Colonic mucosa (tissue), 4 donors: ENCODE measurements at regions not wholly inside any gene's neighbourhood (a gene's known extent, or its start where the extent isn't known, plus 50 kb on each side); places are given as distances from the start of the nearest gene placed in this dataset.

Experiments
- DNase-seq: peaks from one replicate; pipeline ENCODE4 v3.0.0-alpha.2; 2020
- H3K27ac ChIP-seq: fragments of 200-600 bp; one replicate; pipeline ENCODE4 v1.8.0; 2021
- H3K27me3 ChIP-seq: fragments of 200-600 bp; one replicate; pipeline ENCODE4 v1.8.0; 2021
- H3K36me3 ChIP-seq: fragments of 200-600 bp; one replicate; pipeline ENCODE4 v1.8.0; 2021
- H3K4me1 ChIP-seq: fragments of 200-600 bp; one replicate; pipeline ENCODE4 v1.8.0; 2021; ENCODE audit warnings: mild to moderate bottlenecking
- H3K4me3 ChIP-seq: fragments of 200-600 bp; one replicate; pipeline ENCODE4 v1.8.0; 2021
- H3K9ac ChIP-seq, 2 donors: one replicate each; pipeline ENCODE4 v1.7.0; 2013; ENCODE audit warnings: control low read depth in 2 of 2, low read depth in 2 of 2, low read length in 2 of 2
- H3K9me3 ChIP-seq: fragments of 200-600 bp; one replicate; pipeline ENCODE4 v1.8.0; 2021
- CTCF ChIP-seq: fragments of 200-600 bp; IDR thresholded peaks from one replicate; pipeline ENCODE4 v1.8.0; 2022; ENCODE audit warnings: antibody characterized with exemption, mild to moderate bottlenecking
- intact Hi-C: fragments of 100-400 bp; cut with DNase I; formaldehyde crosslinking; loops from one replicate; pipeline ENCODE4 v1.14.1; 2022
- donor health status: healthy.
- donor health status: DM: no; HTN: no; CAD: no.
- donor health status: DM: no; HTN: no; CAD: no.

DNA sequence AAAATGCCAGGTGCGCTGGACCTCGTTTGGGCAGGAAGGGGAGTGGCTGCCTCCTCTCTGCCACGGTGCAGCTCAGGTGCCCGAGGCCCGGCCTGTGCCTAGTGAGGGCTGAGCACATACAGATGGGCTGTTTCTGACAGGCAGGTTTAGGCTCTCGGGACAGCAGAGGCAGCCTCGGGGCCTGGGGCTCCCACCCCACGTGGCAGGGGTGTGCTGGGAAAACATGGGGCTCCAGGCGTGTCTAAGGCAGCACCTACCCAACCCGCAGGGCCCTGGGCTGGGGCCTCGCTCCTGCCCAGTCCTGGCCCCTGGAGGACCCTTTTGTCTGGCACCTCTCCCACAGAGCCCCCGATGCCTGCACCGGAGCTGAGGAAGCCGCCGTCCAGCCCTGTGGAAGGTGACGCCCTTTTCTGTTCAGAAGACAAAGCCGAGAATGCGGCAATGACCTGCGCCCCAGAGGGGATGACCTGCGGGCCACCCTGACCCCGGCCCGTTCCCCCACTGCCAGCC is 76.4 kb upstream of the GALNT9 start:
- no peak overlapping the region for H3K4me3 ChIP-seq
- DNase-seq = no peak
- H3K9ac ChIP-seq = no peak overlapping the region
- no peaks in the 10 kb centered on the region for H3K4me1 ChIP-seq
- H3K9me3 ChIP-seq = no peaks in the 10 kb centered on the region
- no peaks in the 10 kb centered on the region for H3K36me3 ChIP-seq
- intact Hi-C loops = no loop called here
- H3K27me3 ChIP-seq = no peaks in the 10 kb centered on the region
- no peak overlapping the region for H3K27ac ChIP-seq
- no peak for TF ChIP-seq CTCF

- intact Hi-C loops = no loop called here
- H3K4me1 ChIP-seq = no peaks in the 10 kb centered on the region
- H3K36me3 ChIP-seq = no peaks in the 10 kb centered on the region
- no peak overlapping the region for H3K9ac ChIP-seq
- TF ChIP-seq CTCF = no peak
- no peak overlapping the region for H3K27ac ChIP-seq
- H3K9me3 ChIP-seq = no peaks in the 10 kb centered on the region
- H3K4me3 ChIP-seq = no peak overlapping the region
- no peak for DNase-seq
- H3K27me3 ChIP-seq = no peaks in the 10 kb centered on the region
These were observed 75.8 kb upstream of the GALNT9 start for GRCh38 chr12:132404951-132405741.

- TF ChIP-seq CTCF = no peak
- Histone ChIP-seq H3K4me1 (no peaks in the 10 kb centered on the region), H3K9ac (no peak overlapping the region), H3K27me3 (no peaks in the 10 kb centered on the region), H3K9me3 (no peaks in the 10 kb centered on the region), H3K36me3 (no peaks in the 10 kb centered on the region), H3K27ac (no peak overlapping the region), H3K4me3 (no peak overlapping the region)
- intact Hi-C loops = no loop called here
- DNase-seq = no peak
These were observed 75.1 kb upstream of the GALNT9 start for GRCh38 chr12:132404435-132404855.

DNA sequence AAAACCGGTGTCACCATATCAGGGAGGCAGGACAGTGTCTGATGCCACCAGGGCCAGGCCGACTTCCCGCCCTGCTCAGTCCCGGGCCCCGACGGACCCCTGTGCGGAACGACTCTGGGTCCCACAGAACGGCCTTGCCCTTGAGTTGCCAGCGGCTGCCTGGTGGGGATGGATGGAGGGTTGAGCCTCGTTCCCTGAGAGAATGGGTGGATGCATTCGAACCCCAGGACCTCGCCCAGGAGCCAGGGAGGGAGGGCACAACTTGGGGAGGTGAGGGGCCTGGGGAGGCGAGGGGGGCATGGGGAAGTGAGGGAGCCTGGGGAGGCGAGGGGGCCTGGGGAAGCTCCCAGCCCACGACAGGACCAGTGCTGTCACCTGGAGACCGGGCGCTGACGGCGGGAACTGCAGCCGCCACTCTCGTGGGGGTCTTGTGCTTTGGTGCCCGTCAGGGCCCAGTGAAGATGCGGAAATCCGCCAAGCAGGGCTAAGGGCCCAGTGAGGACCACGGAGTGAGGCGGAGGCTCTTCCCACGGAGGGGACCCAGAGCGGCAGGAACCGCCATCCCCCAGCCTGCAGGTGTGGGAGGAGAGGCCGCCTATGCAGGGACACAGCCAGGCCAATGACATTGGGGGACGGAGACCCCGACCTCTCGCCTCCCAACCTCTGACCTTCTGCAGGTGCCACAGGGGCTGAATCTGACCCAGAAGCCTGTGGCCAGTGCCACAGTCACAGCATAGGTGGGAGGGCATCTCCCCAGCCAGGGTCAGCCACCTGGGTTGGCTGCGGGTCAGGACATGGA is 74.4 kb upstream of the GALNT9 start:
- H3K4me3 ChIP-seq = no peak overlapping the region
- no peak for DNase-seq
- H3K4me1 ChIP-seq = no peaks in the 10 kb centered on the region
- no peak overlapping the region for H3K27ac ChIP-seq
- peaks cover 5% of the 10 kb centered on the region for H3K27me3 ChIP-seq
- no peak for TF ChIP-seq CTCF
- intact Hi-C loops = no loop called here
- H3K9me3 ChIP-seq = no peaks in the 10 kb centered on the region
- no peak overlapping the region for H3K9ac ChIP-seq
- H3K36me3 ChIP-seq = no peaks in the 10 kb centered on the region

DNA sequence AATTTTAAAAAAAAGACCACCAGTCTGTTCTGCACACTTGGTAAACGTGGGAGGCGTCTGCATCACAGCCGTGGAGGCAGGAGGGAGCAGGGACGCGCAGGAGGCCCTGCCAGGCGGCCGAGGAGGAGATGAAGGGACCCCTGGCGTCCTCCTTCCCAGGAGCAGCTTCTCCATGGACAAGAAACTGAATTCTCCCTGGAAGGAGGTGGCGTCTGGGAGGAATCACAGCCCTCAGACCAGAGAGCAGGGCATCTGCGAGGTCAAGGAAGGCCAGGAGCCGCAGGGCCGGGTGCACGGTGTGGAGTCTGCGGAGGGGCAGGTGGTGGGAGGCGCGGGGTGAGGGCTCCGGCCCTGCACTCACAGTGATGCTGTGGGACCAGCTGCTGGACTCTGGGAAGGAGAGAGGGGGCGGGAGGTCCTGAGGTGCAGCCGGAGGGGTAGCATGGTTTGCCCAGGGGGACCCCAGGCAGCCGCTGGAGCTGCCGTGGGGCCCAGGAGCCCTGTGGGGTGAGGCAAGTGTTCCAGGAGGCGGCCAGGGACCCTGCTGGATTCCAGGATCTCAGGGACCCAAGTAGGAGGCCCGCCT is 73.5 kb upstream of the GALNT9 start:
- no peaks in the 10 kb centered on the region for H3K4me1 ChIP-seq
- peaks cover 12% of the 10 kb centered on the region for H3K27me3 ChIP-seq
- no peak overlapping the region for H3K9ac ChIP-seq
- no peak overlapping the region for H3K27ac ChIP-seq
- TF ChIP-seq CTCF = no peak
- no peaks in the 10 kb centered on the region for H3K36me3 ChIP-seq
- intact Hi-C loops = no loop called here
- H3K4me3 ChIP-seq = no peak overlapping the region
- no peak for DNase-seq
- no peaks in the 10 kb centered on the region for H3K9me3 ChIP-seq
